Upper lobe of left lung (tissue), 6 donors: ENCODE measurements at regions not wholly inside any gene's neighbourhood (a gene's known extent, or its start where the extent isn't known, plus 50 kb on each side); places are given as distances from the start of the nearest gene placed in this dataset.
A peak's percentile ranks its signal among the peaks of the same experiment; 100 is the strongest.

Experiments used
- ATAC-seq, 2 donors: fragments of 200-7000 bp; cut with Tn5 transposase; one replicate each; pipeline ENCODE4 v1.9.1; 2022; ENCODE audit warnings: mild to moderate bottlenecking in 2 of 2, moderate library complexity in 2 of 2; ENCODE audit not compliant: low FRiP score in 2 of 2
- DNase-seq, 2 donors: peaks; one replicate each; pipeline ENCODE4 v3.0.0-alpha.2; 2019 to 2020
- H3K27ac ChIP-seq, 4 donors: fragments of 200-600 bp; sonication (generic); one replicate each; pipeline ENCODE4 v1.5.1; 2016 to 2019
- H3K27me3 ChIP-seq, 4 donors: fragments of 200-600 bp; sonication (generic); one replicate each; pipeline ENCODE4 v1.5.1; 2017 to 2019
- H3K36me3 ChIP-seq, 4 donors: fragments of 200-600 bp; sonication (generic); one replicate each; pipeline ENCODE4 v1.5.1; 2016 to 2019
- H3K4me1 ChIP-seq, 4 donors: fragments of 200-600 bp; sonication (generic); one replicate each; pipeline ENCODE4 v1.5.1; 2018 to 2019
- H3K4me3 ChIP-seq, 4 donors: fragments of 200-600 bp; sonication (generic); one replicate each; pipeline ENCODE4 v1.5.1; 2017 to 2019; ENCODE audit warnings: mild to moderate bottlenecking in 2 of 4, moderate library complexity in 1 of 4
- H3K9me3 ChIP-seq, 4 donors: fragments of 200-600 bp; sonication (generic); one replicate each; pipeline ENCODE4 v1.5.1; 2018 to 2019
- CTCF ChIP-seq, 6 experiments: fragments of 450-650 bp in 4 of 6; fragments of 200-600 bp in 2 of 6; sonication (generic) in 2 of 6; IDR thresholded peaks; one replicate each; pipeline ENCODE4 v1.5.1; 2016 to 2019; ENCODE audit warnings: antibody characterized with exemption in 6 of 6
- EP300 ChIP-seq, 4 donors: sonication (generic); formaldehyde crosslinking; IDR thresholded peaks; one replicate each; pipeline ENCODE4 v1.5.1; 2017; ENCODE audit warnings: antibody characterized with exemption in 4 of 4, control low read depth in 2 of 4
- POLR2A ChIP-seq, 4 donors: fragments of 450-650 bp; IDR thresholded peaks; one replicate each; pipeline ENCODE4 v1.5.1; 2016 to 2017; ENCODE audit warnings: antibody characterized with exemption in 4 of 4, mild to moderate bottlenecking in 2 of 4
- POLR2AphosphoS5 ChIP-seq, 2 donors: sonication (generic); formaldehyde crosslinking; IDR thresholded peaks; one replicate each; pipeline ENCODE4 v1.5.1; 2017; ENCODE audit warnings: antibody characterized with exemption in 2 of 2
- WGBS, 2 donors: methylation state at CpG; one replicate each; pipeline ENCODE4 v1.1.5; 2017 to 2018; 5-methylcytosine and 5-hydroxymethylcytosine counted together
- donor health status: DM: no; HTN: no; CAD: no; lungs with moderate emphysema.
- donor health status: DM: no; HTN: yes; CAD: no; lungs with severe emphysema.

- peaks cover 11 to 20% (median 12%) of the 10 kb centered on the region in 4 donors for H3K9me3 ChIP-seq
- 55 to 72% methylated on average over 3 of the region's 3 CpGs for WGBS, 2 donors
- no peaks in the 10 kb centered on the region for H3K36me3 ChIP-seq
- ATAC-seq (no peak), DNase-seq (no peak)
- no peak overlapping the region for H3K27ac ChIP-seq
- no peaks in the 10 kb centered on the region for H3K27me3 ChIP-seq
- H3K4me3 ChIP-seq = no peak overlapping the region
- TF ChIP-seq POLR2A (IDR thresholded peaks at IDR 0.05) = no peak
- TF ChIP-seq POLR2AphosphoS5 (IDR thresholded peaks at IDR 0.05) = no peak
- no peaks in the 10 kb centered on the region for H3K4me1 ChIP-seq
Measured at GRCh38 chr10:125325326-125325725, 165.0 kb upstream of the CTBP2 start.

- H3K36me3 ChIP-seq = no peaks in the 10 kb centered on the region
- 70 to 71% methylated on average over 3 of the region's 3 CpGs for WGBS, 2 donors
- no peak for ATAC-seq
- H3K4me1 ChIP-seq = no peaks in the 10 kb centered on the region
- H3K27me3 ChIP-seq = no peaks in the 10 kb centered on the region
- no peak for TF ChIP-seq POLR2A (IDR thresholded peaks at IDR 0.05)
- TF ChIP-seq POLR2AphosphoS5 (IDR thresholded peaks at IDR 0.05) = no peak
- no peak for TF ChIP-seq EP300 (IDR thresholded peaks at IDR 0.05)
- TF ChIP-seq CTCF (IDR thresholded peaks at IDR 0.05) = no peak
- no peak for DNase-seq
- no peak overlapping the region for H3K4me3 ChIP-seq
- no peak overlapping the region for H3K27ac ChIP-seq
- no peaks in the 10 kb centered on the region for H3K9me3 ChIP-seq
Measured at GRCh38 chr10:125316436-125316835, 156.1 kb upstream of the CTBP2 start.

- TF ChIP-seq POLR2AphosphoS5 (IDR thresholded peaks at IDR 0.05) (no peak), CTCF (IDR thresholded peaks at IDR 0.05) (no peak)
Measured at GRCh38 chr10:125300937-125301336, 140.6 kb upstream of the CTBP2 start.

GRCh38 chr10:125299461-125299860 lies 139.1 kb upstream of the CTBP2 start:
- no peak for TF ChIP-seq POLR2AphosphoS5 (IDR thresholded peaks at IDR 0.05)
- TF ChIP-seq POLR2A (IDR thresholded peaks at IDR 0.05) = no peak
- no peak for TF ChIP-seq CTCF (IDR thresholded peaks at IDR 0.05)
- no peak for TF ChIP-seq EP300 (IDR thresholded peaks at IDR 0.05)
- no peaks in the 10 kb centered on the region for H3K9me3 ChIP-seq
- WGBS, 2 donors = 18 to 32% methylated on average over 2 of the region's 2 CpGs
- no peak overlapping the region for H3K27ac ChIP-seq
- H3K4me3 ChIP-seq = no peak overlapping the region
- H3K4me1 ChIP-seq = no peaks in the 10 kb centered on the region
- ATAC-seq (no peak), DNase-seq (no peak)
- H3K27me3 ChIP-seq = no peaks in the 10 kb centered on the region
- no peaks in the 10 kb centered on the region for H3K36me3 ChIP-seq

More at GRCh38 chr10:125300937-125301336, 140.6 kb upstream of the CTBP2 start:
- H3K36me3 ChIP-seq = no peaks in the 10 kb centered on the region
- H3K9me3 ChIP-seq = no peaks in the 10 kb centered on the region
- no peak overlapping the region for H3K27ac ChIP-seq
- H3K27me3 ChIP-seq = no peaks in the 10 kb centered on the region
- no peaks in the 10 kb centered on the region for H3K4me1 ChIP-seq
- ATAC-seq = no peak
- 73 to 78% methylated on average over 2 of the region's 2 CpGs for WGBS, 2 donors
- H3K4me3 ChIP-seq = no peak overlapping the region
- DNase-seq = no peak

- no peaks in the 10 kb centered on the region for H3K9me3 ChIP-seq
- DNase-seq (peak in 1 of 2 donors; percentile 5), ATAC-seq (no peak)
- H3K36me3 ChIP-seq = no peaks in the 10 kb centered on the region
- no peak overlapping the region for H3K4me3 ChIP-seq
- H3K27ac ChIP-seq = no peak overlapping the region
- WGBS, 2 donors = 87 to 89% methylated on average over 9 of the region's 9 CpGs
- H3K4me1 ChIP-seq = no peaks in the 10 kb centered on the region
- H3K27me3 ChIP-seq = no peaks in the 10 kb centered on the region
- TF ChIP-seq EP300 (IDR thresholded peaks at IDR 0.05) (no peak), CTCF (IDR thresholded peaks at IDR 0.05) (no peak), POLR2A (IDR thresholded peaks at IDR 0.05) (no peak), POLR2AphosphoS5 (IDR thresholded peaks at IDR 0.05) (no peak)
Measured at GRCh38 chr10:125296598-125296997, 136.2 kb upstream of the CTBP2 start.
